Cardiac fibroblast (primary cell): ENCODE measurements at regions not wholly inside any gene's neighbourhood (a gene's known extent, or its start where the extent isn't known, plus 50 kb on each side); places are given as distances from the start of the nearest gene placed in this dataset.

Source experiments
- DNase-seq, 2 donors: peaks; one replicate each; pipeline versions ENCODE4 v3.0.0 to v3.0.0-alpha.2; 2010; ENCODE audit warnings: low read depth in 2 of 2
- H3K4me3 ChIP-seq, 2 donors: replicated peaks in 1 of 2; 1 replicate in 1 of 2; 2 replicates in 1 of 2; pipeline ENCODE4 v1.5.1; 2011; ENCODE audit warnings: low read depth in 2 of 2, low read length in 2 of 2, mild to moderate bottlenecking in 2 of 2, moderate library complexity in 1 of 2
- CTCF ChIP-seq: IDR thresholded peaks from one replicate; pipeline ENCODE4 v1.5.1; 2011; ENCODE audit warnings: low read depth, mild to moderate bottlenecking, low read length, inconsistent platforms

- TF ChIP-seq CTCF: no peak
- no peak overlapping the region for H3K4me3 ChIP-seq
- DNase-seq: no peak
These were observed 210.9 kb upstream of the VSTM2A start for GRCh38 chr7:54331311-54331710.

DNA sequence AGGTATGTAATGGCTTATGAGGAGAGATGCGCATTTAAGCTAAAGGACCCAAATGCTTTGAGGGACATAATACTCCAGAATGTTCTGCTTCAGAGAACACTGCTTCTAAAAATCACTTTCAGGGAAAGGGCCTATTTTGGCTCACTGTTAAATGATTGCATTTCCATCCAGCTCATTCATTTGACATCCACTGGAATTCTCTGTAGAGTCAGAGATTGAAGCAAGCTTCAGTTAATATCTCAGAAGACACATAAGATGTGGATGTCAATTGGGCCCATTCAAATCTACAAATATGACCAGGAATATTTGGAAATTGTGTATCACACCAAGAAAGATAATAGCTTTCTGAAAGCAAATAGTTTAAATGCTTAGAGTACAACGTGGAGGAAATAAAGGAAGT, 209.9 kb upstream of the VSTM2A start:
- no peak overlapping the region for H3K4me3 ChIP-seq
- TF ChIP-seq CTCF: no peak
- no peak for DNase-seq

DNA sequence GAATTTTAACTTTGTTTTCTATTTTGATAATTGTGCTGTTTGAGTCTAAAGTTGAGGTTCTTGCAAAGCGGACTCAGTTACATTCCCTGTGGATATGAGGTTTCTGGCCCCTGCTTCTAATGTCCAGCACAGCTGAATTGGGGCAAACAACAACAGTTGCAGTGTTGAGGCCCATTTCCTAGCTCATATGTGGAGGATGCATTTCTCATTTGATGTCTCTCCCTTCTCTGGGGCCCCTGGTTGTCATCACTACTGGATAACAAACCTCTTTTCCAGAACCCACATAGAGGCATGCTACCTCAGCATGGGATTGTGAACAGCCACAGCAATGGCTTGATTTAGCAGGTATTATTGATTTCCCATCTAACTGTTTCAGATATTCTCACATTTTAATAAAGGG, 208.2 kb upstream of the VSTM2A start:
- no peak for DNase-seq
- H3K4me3 ChIP-seq: no peak overlapping the region
- no peak for TF ChIP-seq CTCF

DNA sequence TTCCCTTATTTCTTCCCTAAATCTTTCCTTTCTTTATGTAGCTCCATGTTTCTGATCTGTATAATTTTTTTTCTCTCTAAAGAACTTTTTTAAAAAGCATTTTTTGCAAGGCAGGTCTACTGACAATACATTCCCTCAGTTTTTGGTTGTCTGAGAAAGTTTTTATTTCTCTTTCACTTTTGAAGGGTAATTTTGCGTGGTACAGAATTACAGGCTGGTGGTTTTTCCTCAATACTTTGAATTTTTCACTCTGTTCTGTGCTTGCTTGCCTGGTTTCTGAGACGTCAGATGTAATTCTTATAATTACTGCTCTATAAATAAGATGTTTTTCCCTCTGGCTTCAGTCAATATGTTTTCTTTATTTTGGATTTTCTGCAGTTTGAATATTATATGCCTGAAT, 205.4 kb upstream of the VSTM2A start:
- no peak for TF ChIP-seq CTCF
- no peak for DNase-seq
- H3K4me3 ChIP-seq: no peak overlapping the region

DNA sequence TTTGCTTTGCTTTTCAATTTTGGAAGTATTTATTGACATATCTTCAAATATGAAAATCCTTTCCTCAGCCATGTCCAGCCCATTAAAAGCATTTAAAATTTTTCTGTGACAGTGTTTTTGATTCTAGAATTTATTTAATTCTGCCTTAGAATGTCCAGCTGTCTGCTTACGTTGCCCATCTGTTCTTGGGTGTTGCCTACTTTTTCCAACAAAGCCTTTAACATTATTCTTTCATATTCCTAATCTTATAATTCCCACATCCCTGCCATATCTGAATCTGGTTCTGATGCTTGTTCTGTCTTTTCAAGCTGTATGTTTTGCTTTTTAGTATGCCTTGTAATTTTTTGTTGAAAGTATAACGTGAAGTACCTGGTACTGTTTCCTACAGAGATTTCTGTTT, 204.7 kb upstream of the VSTM2A start:
- no peak overlapping the region for H3K4me3 ChIP-seq
- no peak for DNase-seq
- TF ChIP-seq CTCF: no peak

GRCh38 chr7:54338319-54338718, 203.9 kb upstream of the VSTM2A start:
- no peak for DNase-seq
- no peak for TF ChIP-seq CTCF
- H3K4me3 ChIP-seq: no peak overlapping the region

- peak; percentile 14 to 75 for DNase-seq
- no peak overlapping the region for H3K4me3 ChIP-seq
- TF ChIP-seq CTCF: no peak
These were observed 203.1 kb upstream of the VSTM2A start for GRCh38 chr7:54339073-54339472.
